Suppressor macrophage treated with lipopolysaccharide for 1 hour (primary cell): ENCODE measurements at regions not wholly inside any gene's neighbourhood (a gene's known extent, or its start where the extent isn't known, plus 50 kb on each side); places are given as distances from the start of the nearest gene placed in this dataset.
A peak's percentile ranks its signal among the peaks of the same experiment; 100 is the strongest.
"Not testable (repeated sequence)": the region's sequence is repeated elsewhere in the genome, so short reads cannot be mapped to it uniquely, and the experiment has no call there.

Source experiments
- DNase-seq, 3 donors: peaks; one replicate each; pipeline ENCODE4 v3.0.0-alpha.2; 2020 to 2022

- no peak for DNase-seq
Observed at GRCh38 chr1:238331557-238331956, 440.8 kb upstream of the ZP4 start.

GRCh38 chr1:238329671-238330070, 438.9 kb upstream of the ZP4 start:
- peak in 1 of 3 donors; percentile 19 for DNase-seq

GRCh38 chr1:238327033-238327432, 436.3 kb upstream of the ZP4 start:
- DNase-seq, result not testable (repeated sequence)

- DNase-seq, result not testable (repeated sequence)
Observed at GRCh38 chr1:238326479-238326878, 435.8 kb upstream of the ZP4 start.

GRCh38 chr1:238324211-238324864, 433.6 kb upstream of the ZP4 start:
- DNase-seq, result no peak

- DNase-seq, result no peak
Observed at GRCh38 chr1:238323490-238323889, 432.8 kb upstream of the ZP4 start.

- no peak for DNase-seq
Observed at GRCh38 chr1:238319957-238320356, 429.2 kb upstream of the ZP4 start.

GRCh38 chr1:238318294-238319110, 427.8 kb upstream of the ZP4 start:
- no peak for DNase-seq

GRCh38 chr1:238312969-238313368, 422.2 kb upstream of the ZP4 start:
- no peak for DNase-seq

- DNase-seq, result no peak
Observed at GRCh38 chr1:238306411-238306810, 415.7 kb upstream of the ZP4 start.

GRCh38 chr1:238302646-238303045, 411.9 kb upstream of the ZP4 start:
- DNase-seq, result no peak

GRCh38 chr1:238296371-238296770, 405.6 kb upstream of the ZP4 start:
- DNase-seq, result no peak

- DNase-seq, result no peak
Observed at GRCh38 chr1:238293075-238293474, 402.4 kb upstream of the ZP4 start.

- peak; percentile 7 to 44 (median 23) for DNase-seq
Observed at GRCh38 chr1:238281418-238281817, 390.7 kb upstream of the ZP4 start.

GRCh38 chr1:238279694-238280380, 389.1 kb upstream of the ZP4 start:
- DNase-seq, result no peak

GRCh38 chr1:238272145-238272544, 381.4 kb upstream of the ZP4 start:
- DNase-seq, result no peak

GRCh38 chr1:238265866-238266265, 375.1 kb upstream of the ZP4 start:
- DNase-seq, result peak; percentile 55 to 84 (median 83)

GRCh38 chr1:238264951-238265350, 374.2 kb upstream of the ZP4 start:
- peak; percentile 32 to 85 (median 78) for DNase-seq

- peak in 1 of 3 donors; percentile 9 for DNase-seq
Observed at GRCh38 chr1:238258510-238258909, 367.8 kb upstream of the ZP4 start.

- DNase-seq, result no peak
Observed at GRCh38 chr1:238257018-238257621, 366.4 kb upstream of the ZP4 start.

- peak in 1 of 3 donors; percentile 10 for DNase-seq
Observed at GRCh38 chr1:238254935-238255334, 364.2 kb upstream of the ZP4 start.

- DNase-seq, result peak; percentile 73 to 79 (median 76)
Observed at GRCh38 chr1:238252033-238252802, 361.5 kb upstream of the ZP4 start.
